Uterus (tissue), 3 donors: ENCODE measurements at regions not wholly inside any gene's neighbourhood (a gene's known extent, or its start where the extent isn't known, plus 50 kb on each side); places are given as distances from the start of the nearest gene placed in this dataset.
A peak's percentile ranks its signal among the peaks of the same experiment; 100 is the strongest.
"Not testable (repeated sequence)": the region's sequence is repeated elsewhere in the genome, so short reads cannot be mapped to it uniquely, and the experiment has no call there.

Experiments
- DNase-seq, 2 donors: peaks; one replicate each; pipeline ENCODE4 v3.0.0-alpha.2; 2019 to 2020
- H3K27ac ChIP-seq, 2 donors: fragments of 200-600 bp; sonication (generic); 1 replicate in 1 of 2; 2 replicates in 1 of 2; pipeline ENCODE4 v1.5.1; 2016 to 2018
- H3K27me3 ChIP-seq, 2 donors: fragments of 200-600 bp; sonication (generic); one replicate each; pipeline ENCODE4 v1.5.1; 2018 to 2019; ENCODE audit warnings: control low read depth in 1 of 2
- H3K36me3 ChIP-seq, 2 donors: fragments of 200-600 bp; sonication (generic); one replicate each; pipeline ENCODE4 v1.5.1; 2019; ENCODE audit warnings: control low read depth in 1 of 2
- H3K4me1 ChIP-seq, 2 donors: fragments of 200-600 bp; sonication (generic); one replicate each; pipeline ENCODE4 v1.5.1; 2018 to 2019; ENCODE audit warnings: control low read depth in 1 of 2
- H3K4me3 ChIP-seq, 2 donors: fragments of 200-600 bp; sonication (generic); 1 replicate in 1 of 2; 2 replicates in 1 of 2; pipeline ENCODE4 v1.5.1; 2018 to 2019; ENCODE audit warnings: mild to moderate bottlenecking in 1 of 2
- H3K9me3 ChIP-seq, 2 donors: fragments of 200-600 bp; sonication (generic); one replicate each; pipeline ENCODE4 v1.5.1; 2019; ENCODE audit warnings: control low read depth in 1 of 2
- POLR2A ChIP-seq, 2 donors: fragments of 450-650 bp; IDR thresholded peaks; one replicate each; pipeline ENCODE4 v1.6.1; 2016; ENCODE audit warnings: antibody characterized with exemption in 2 of 2, mild to moderate bottlenecking in 1 of 2, moderate library complexity in 1 of 2
- intact Hi-C: fragments of 100-400 bp; cut with DNase I; formaldehyde crosslinking; loops from one replicate; pipeline ENCODE4 v1.15.1; 2023; ENCODE audit warnings: low total_unique reads
- TF ChIP-seq, protein P1 (sequence below), 4 experiments: fragments of 200-600 bp in 2 of 4; fragments of 450-650 bp in 2 of 4; sonication (generic) in 2 of 4; IDR thresholded peaks; one replicate each; pipeline ENCODE4 v1.5.1; 2016 to 2019; ENCODE audit warnings: antibody characterized with exemption in 4 of 4, mild to moderate bottlenecking in 2 of 4, moderate library complexity in 1 of 4
- donor health status: DM: yes; HTN: yes; CAD: no.

- H3K4me1 ChIP-seq = no peaks in the 10 kb centered on the region
- H3K27ac ChIP-seq = no peak overlapping the region
- TF ChIP-seq, protein P1, sequence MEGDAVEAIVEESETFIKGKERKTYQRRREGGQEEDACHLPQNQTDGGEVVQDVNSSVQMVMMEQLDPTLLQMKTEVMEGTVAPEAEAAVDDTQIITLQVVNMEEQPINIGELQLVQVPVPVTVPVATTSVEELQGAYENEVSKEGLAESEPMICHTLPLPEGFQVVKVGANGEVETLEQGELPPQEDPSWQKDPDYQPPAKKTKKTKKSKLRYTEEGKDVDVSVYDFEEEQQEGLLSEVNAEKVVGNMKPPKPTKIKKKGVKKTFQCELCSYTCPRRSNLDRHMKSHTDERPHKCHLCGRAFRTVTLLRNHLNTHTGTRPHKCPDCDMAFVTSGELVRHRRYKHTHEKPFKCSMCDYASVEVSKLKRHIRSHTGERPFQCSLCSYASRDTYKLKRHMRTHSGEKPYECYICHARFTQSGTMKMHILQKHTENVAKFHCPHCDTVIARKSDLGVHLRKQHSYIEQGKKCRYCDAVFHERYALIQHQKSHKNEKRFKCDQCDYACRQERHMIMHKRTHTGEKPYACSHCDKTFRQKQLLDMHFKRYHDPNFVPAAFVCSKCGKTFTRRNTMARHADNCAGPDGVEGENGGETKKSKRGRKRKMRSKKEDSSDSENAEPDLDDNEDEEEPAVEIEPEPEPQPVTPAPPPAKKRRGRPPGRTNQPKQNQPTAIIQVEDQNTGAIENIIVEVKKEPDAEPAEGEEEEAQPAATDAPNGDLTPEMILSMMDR (IDR thresholded peaks at IDR 0.05) = no peak
- no peak for TF ChIP-seq POLR2A (IDR thresholded peaks at IDR 0.05)
- no peaks in the 10 kb centered on the region for H3K36me3 ChIP-seq
- H3K9me3 ChIP-seq = no peaks in the 10 kb centered on the region
- no peak overlapping the region for H3K4me3 ChIP-seq
- no peak for DNase-seq
- intact Hi-C loops = no loop called here
- no peaks in the 10 kb centered on the region for H3K27me3 ChIP-seq
Observed at GRCh38 chr21:14050121-14050520, 160.6 kb downstream of the LIPI start.

GRCh38 chr21:14046401-14046800 is 164.4 kb downstream of the LIPI start:
- DNase-seq = no peak
- no peak overlapping the region for H3K27ac ChIP-seq
- H3K4me3 ChIP-seq = no peak overlapping the region
- H3K36me3 ChIP-seq = no peaks in the 10 kb centered on the region
- no peaks in the 10 kb centered on the region for H3K27me3 ChIP-seq
- H3K9me3 ChIP-seq = no peaks in the 10 kb centered on the region
- no peaks in the 10 kb centered on the region for H3K4me1 ChIP-seq
- intact Hi-C loops = no loop called here
- TF ChIP-seq, protein P1 (IDR thresholded peaks at IDR 0.05) = no peak
- no peak for TF ChIP-seq POLR2A (IDR thresholded peaks at IDR 0.05)

DNA sequence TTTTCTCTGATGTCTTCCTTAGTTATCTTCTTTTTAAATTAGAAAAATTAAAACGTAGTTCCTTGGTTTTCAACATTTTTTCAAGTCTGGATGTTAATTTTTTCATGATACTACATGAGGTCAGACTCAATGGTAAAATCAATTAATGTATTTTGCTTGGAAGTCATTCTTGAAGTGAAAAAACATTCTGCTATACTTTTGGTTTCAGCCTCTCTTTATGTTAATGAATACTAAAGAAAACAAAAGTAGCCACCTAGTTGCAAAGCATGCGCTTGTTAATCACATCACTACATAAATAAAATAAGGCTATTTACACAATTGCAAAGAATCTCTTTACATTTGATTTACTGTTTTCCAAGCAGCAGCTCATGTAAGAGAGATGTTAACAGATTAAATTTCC is 170.4 kb downstream of the LIPI start:
- intact Hi-C loops = no loop called here
- Histone ChIP-seq H3K36me3 (no peaks in the 10 kb centered on the region), H3K27me3 (no peaks in the 10 kb centered on the region), H3K27ac (no peak overlapping the region), H3K4me3 (no peak overlapping the region), H3K4me1 (peaks cover 0 to 5% of the 10 kb centered on the region in 2 donors), H3K9me3 (no peaks in the 10 kb centered on the region)
- no peak for DNase-seq
- no peak for TF ChIP-seq POLR2A (IDR thresholded peaks at IDR 0.05)
- TF ChIP-seq, protein P1 (IDR thresholded peaks at IDR 0.05) = no peak

- Histone ChIP-seq H3K27ac (peak overlapping the region; percentile 86 to 89), H3K4me3 (peak overlapping the region in 1 of 2 donors; percentile 57)
- DNase-seq = peak in 1 of 2 donors; percentile 68
- H3K36me3 ChIP-seq, H3K9me3 ChIP-seq, H3K4me1 ChIP-seq, intact Hi-C loops, H3K27me3 ChIP-seq: not testable (repeated sequence)
Observed at GRCh38 chr21:14028619-14029018, 182.1 kb downstream of the LIPI start.

GRCh38 chr21:14027235-14027869 is 183.4 kb downstream of the LIPI start:
- peak; percentile 95 to 96 for DNase-seq
- H3K9me3 ChIP-seq, H3K4me1 ChIP-seq, H3K27me3 ChIP-seq, intact Hi-C loops, H3K36me3 ChIP-seq: not testable (repeated sequence)
- Histone ChIP-seq H3K27ac (peak overlapping the region; percentile 86 to 89), H3K4me3 (peak overlapping the region; percentile 57 to 68)
- peak; percentile 30 to 53 for TF ChIP-seq POLR2A (IDR thresholded peaks at IDR 0.05)

- H3K36me3 ChIP-seq, H3K27ac ChIP-seq, H3K9me3 ChIP-seq, intact Hi-C loops, H3K27me3 ChIP-seq, H3K4me1 ChIP-seq, H3K4me3 ChIP-seq, DNase-seq: not testable (repeated sequence)
Observed at GRCh38 chr21:14020108-14020507, 190.6 kb downstream of the LIPI start.

DNA sequence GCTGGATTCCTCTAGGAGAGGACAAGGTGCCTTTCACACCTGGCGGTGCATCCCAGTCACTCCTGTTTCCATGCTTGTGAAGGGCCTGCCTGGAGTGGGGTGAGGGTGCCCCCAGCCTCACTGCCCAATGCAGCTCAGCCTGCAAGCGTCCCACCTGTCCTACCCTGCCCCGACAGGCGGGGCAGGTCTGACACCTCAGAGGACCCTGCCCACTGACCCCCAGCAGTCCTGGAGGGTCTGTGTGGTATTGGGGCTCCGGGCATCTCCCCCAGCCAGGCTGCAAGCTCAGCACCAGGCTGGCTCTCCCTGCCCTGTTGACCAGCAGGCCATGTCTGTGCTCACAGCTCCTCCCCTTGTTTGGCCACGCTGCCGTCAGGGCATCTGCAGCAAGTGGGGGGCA is 194.9 kb downstream of the LIPI start:
- intact Hi-C loops, H3K36me3 ChIP-seq, H3K27me3 ChIP-seq, H3K9me3 ChIP-seq, DNase-seq, H3K4me3 ChIP-seq, H3K27ac ChIP-seq, H3K4me1 ChIP-seq: not testable (repeated sequence)

DNA sequence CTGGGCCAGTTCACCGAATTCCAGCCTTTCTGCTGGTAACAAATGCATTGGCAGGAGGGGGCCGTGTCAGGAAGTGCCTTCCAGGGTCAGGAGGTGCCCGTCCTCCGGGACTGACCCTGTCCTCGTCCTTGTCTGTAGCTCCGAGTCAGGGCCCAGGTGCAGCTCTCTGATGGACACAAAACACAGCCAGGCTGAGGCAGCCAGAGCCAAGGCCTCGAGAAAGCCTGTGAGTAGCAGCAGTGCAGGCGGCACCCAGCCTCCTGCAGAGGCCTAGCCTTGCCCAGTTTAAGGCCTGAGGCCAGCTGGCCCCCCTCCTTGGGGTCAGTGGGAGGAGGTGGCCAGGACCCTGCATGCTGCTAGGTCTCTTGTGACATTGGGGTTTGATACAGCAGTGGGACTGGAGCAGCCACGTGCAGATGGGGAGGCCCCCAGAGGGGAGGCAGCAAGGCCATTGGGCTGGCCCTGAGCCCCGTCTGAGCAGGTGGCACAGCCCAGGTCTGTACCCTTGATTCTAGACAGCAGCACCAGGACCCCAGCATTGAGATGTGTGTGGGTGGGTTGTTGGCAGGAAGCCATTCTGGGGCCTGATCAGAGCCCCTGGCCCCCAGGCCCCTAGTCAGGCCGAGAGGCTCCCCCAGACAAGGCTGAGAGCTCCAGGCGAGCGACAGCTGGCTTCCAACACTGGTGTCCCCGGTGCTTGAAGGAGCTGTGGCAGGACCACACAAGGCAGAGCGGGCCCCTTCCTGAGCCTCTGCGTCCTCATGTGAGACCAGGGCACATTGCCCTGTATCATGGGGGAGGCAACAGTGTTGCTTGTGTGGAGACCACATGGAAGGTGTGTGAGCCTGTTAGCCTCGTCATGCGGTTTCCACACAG is 196.9 kb downstream of the LIPI start:
- H3K36me3 ChIP-seq, H3K27me3 ChIP-seq, H3K9me3 ChIP-seq, DNase-seq, H3K27ac ChIP-seq, intact Hi-C loops, H3K4me1 ChIP-seq, H3K4me3 ChIP-seq: not testable (repeated sequence)
